ENCODE measurements at regions not wholly inside any gene's neighbourhood (a gene's known extent, or its start where the extent isn't known, plus 50 kb on each side); places are given as distances from the start of the nearest gene placed in this dataset.

- TF ChIP-seq CTCF (IDR thresholded peaks at IDR 0.05) (no peak), POLR2A (IDR thresholded peaks at IDR 0.05) (no peak), EP300 (IDR thresholded peaks at IDR 0.05) (no peak)
These were observed 239.1 kb upstream of the MYO3A start for GRCh38 chr10:25694971-25695370.
